Neural cell (in vitro differentiated cells): ENCODE measurements at regions not wholly inside any gene's neighbourhood (a gene's known extent, or its start where the extent isn't known, plus 50 kb on each side); places are given as distances from the start of the nearest gene placed in this dataset.
"Not testable (repeated sequence)": the region's sequence is repeated elsewhere in the genome, so short reads cannot be mapped to it uniquely, and the experiment has no call there.

Experiments used
- H2AFZ ChIP-seq: fragments of 200-600, 300-800 bp; sonication (generic), shearing (Covaris generic); 2 replicates; pipeline ENCODE4 v1.6.0; 2014; ENCODE audit warnings: low read depth, mild to moderate bottlenecking, antibody characterized with exemption, low read length, moderate library complexity
- H3F3A ChIP-seq: fragments of 200-600 bp; shearing (Covaris generic); 2 replicates; pipeline ENCODE4 v1.6.1; 2016; ENCODE audit warnings: mild to moderate bottlenecking, moderate library complexity, mixed read lengths, antibody characterized with exemption, low read length; ENCODE audit not compliant: insufficient read depth, poor library complexity, severe bottlenecking
- H3K27ac ChIP-seq: fragments of 200-600, 300-800 bp; sonication (generic), shearing (Covaris generic); 2 replicates; pipeline ENCODE4 v1.5.1; 2014; ENCODE audit warnings: mild to moderate bottlenecking, low read length, moderate library complexity
- H3K27me3 ChIP-seq: fragments of 300-800, 200-600 bp; sonication (generic), shearing (Covaris generic); 2 replicates; pipeline ENCODE4 v1.6.0; 2014; ENCODE audit warnings: mild to moderate bottlenecking, low read depth, low read length, moderate library complexity; ENCODE audit not compliant: insufficient read depth
- H3K36me3 ChIP-seq: fragments of 300-800, 200-600 bp; sonication (generic), shearing (Covaris generic); 2 replicates; pipeline ENCODE4 v1.5.1; 2014; ENCODE audit warnings: mild to moderate bottlenecking, antibody characterized with exemption, low read length, moderate library complexity; ENCODE audit not compliant: insufficient read depth
- H3K4me2 ChIP-seq: fragments of 300-800, 200-600 bp; sonication (generic), shearing (Covaris generic); 2 replicates; pipeline ENCODE4 v1.6.0; 2014; ENCODE audit warnings: mild to moderate bottlenecking, low read length
- H3K4me3 ChIP-seq: fragments of 300-800, 200-600 bp; sonication (generic), shearing (Covaris generic); 2 replicates; pipeline ENCODE4 v1.5.1; 2014; ENCODE audit warnings: mild to moderate bottlenecking, low read length, moderate library complexity
- H3K79me2 ChIP-seq: fragments of 200-600 bp; shearing (Covaris generic); replicated peaks from 2 replicates; pipeline ENCODE4 v1.6.0; 2014; ENCODE audit warnings: mild to moderate bottlenecking, low read length, moderate library complexity; ENCODE audit not compliant: insufficient read depth
- H3K9ac ChIP-seq: fragments of 300-800, 200-600 bp; sonication (generic), shearing (Covaris generic); 2 replicates; pipeline ENCODE4 v1.6.1; 2016; ENCODE audit warnings: mild to moderate bottlenecking, low read length, mixed read lengths
- H3K9me2 ChIP-seq: fragments of 200-600 bp; shearing (Covaris generic); 2 replicates; pipeline ENCODE4 v1.6.1; 2016; ENCODE audit warnings: mild to moderate bottlenecking, low read length, mixed read lengths; ENCODE audit not compliant: insufficient read depth
- H3K9me3 ChIP-seq: fragments of 200-600, 300-800 bp; sonication (generic), shearing (Covaris generic); 2 replicates; pipeline ENCODE4 v1.6.1; 2016; ENCODE audit warnings: mild to moderate bottlenecking, mixed run types, low read length, moderate library complexity, mixed read lengths
- H4K20me1 ChIP-seq: fragments of 200-600 bp; shearing (Covaris generic); 2 replicates; pipeline ENCODE4 v1.6.1; 2016; ENCODE audit warnings: mild to moderate bottlenecking, mixed run types; ENCODE audit not compliant: insufficient read depth
- CTCF ChIP-seq: fragments of 450-650 bp; IDR thresholded peaks from 2 replicates; pipeline ENCODE4 v1.5.1; 2014; ENCODE audit warnings: antibody characterized with exemption, mild to moderate bottlenecking, moderate library complexity; ENCODE audit not compliant: poor library complexity, severe bottlenecking
- EP300 ChIP-seq: fragments of 450-650 bp; conservative IDR thresholded peaks from 2 replicates; pipeline ENCODE4 v1.6.1; 2014; ENCODE audit warnings: antibody characterized with exemption, mild to moderate bottlenecking, moderate library complexity; ENCODE audit not compliant: poor library complexity, severe bottlenecking
- EZH2 ChIP-seq: fragments of 200-600, 300-800 bp; shearing (Covaris generic), sonication (generic); IDR thresholded peaks from 2 replicates; pipeline ENCODE4 v1.6.1; 2014; ENCODE audit warnings: antibody characterized with exemption, low read length, borderline replicate concordance, mild to moderate bottlenecking; ENCODE audit not compliant: insufficient read depth, poor library complexity, severe bottlenecking
- MXI1 ChIP-seq: fragments of 450-650 bp; conservative IDR thresholded peaks from 2 replicates; pipeline ENCODE4 v1.6.1; 2014; ENCODE audit warnings: antibody characterized with exemption, mild to moderate bottlenecking; ENCODE audit not compliant: poor library complexity, severe bottlenecking
- POLR2AphosphoS5 ChIP-seq: IDR thresholded peaks from 2 replicates; pipeline ENCODE4 v1.6.1; 2012
- RAD21 ChIP-seq: fragments of 450-650 bp; conservative IDR thresholded peaks from 2 replicates; pipeline ENCODE4 v1.6.1; 2014; ENCODE audit warnings: antibody characterized with exemption, mild to moderate bottlenecking, moderate library complexity
- SMC3 ChIP-seq: fragments of 450-650 bp; conservative IDR thresholded peaks from 2 replicates; pipeline ENCODE4 v1.6.1; 2014; ENCODE audit warnings: antibody characterized with exemption, mild to moderate bottlenecking, moderate library complexity; ENCODE audit not compliant: poor library complexity
- TAF1 ChIP-seq: IDR thresholded peaks from 2 replicates; pipeline ENCODE4 v1.6.1; 2012; ENCODE audit warnings: low read depth
- TF ChIP-seq, protein P1 (sequence below): IDR thresholded peaks from 2 replicates; pipeline ENCODE4 v1.6.1; 2012; ENCODE audit warnings: borderline replicate concordance

GRCh38 chr5:126009566-126009965 lies 413.6 kb upstream of the GRAMD2B start:
- H2AFZ ChIP-seq: no peak overlapping the region
- no peak overlapping the region for H3K27ac ChIP-seq

DNA sequence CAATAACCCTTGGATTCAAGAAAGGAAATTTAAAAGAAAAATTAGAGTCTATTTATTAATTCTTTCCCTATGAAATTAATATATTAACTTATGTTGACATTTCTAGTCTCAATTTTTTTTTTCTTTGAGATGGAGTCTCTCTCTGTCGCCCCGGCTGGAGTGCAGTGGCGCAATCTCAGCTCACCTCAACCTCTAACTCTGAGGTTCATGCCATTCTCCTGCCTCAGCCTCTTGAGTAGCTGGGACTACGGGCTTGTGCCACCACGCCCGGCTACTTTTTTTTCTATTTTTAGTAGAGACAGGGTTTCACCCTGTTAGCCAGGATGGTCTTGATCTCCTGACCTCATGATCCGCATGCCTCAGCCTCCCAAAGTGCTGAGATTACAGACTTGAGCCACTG lies 411.7 kb upstream of the GRAMD2B start:
- not testable (repeated sequence) for H3F3A ChIP-seq, H3K27ac ChIP-seq, H3K27me3 ChIP-seq, H3K9ac ChIP-seq, H3K9me2 ChIP-seq, H3K4me2 ChIP-seq, H3K9me3 ChIP-seq, H3K36me3 ChIP-seq, H4K20me1 ChIP-seq, H2AFZ ChIP-seq, H3K79me2 ChIP-seq, H3K4me3 ChIP-seq

More at GRCh38 chr5:126009566-126009965, 413.6 kb upstream of the GRAMD2B start:
- H4K20me1 ChIP-seq: no peaks in the 10 kb centered on the region
- no peak overlapping the region for H3K9ac ChIP-seq
- H3F3A ChIP-seq: peaks cover 2% of the 10 kb centered on the region
- H3K27me3 ChIP-seq: no peaks in the 10 kb centered on the region
- H3K9me2 ChIP-seq: no peaks in the 10 kb centered on the region
- H3K4me3 ChIP-seq: no peak overlapping the region
- no peaks in the 10 kb centered on the region for H3K79me2 ChIP-seq
- no peak for TF ChIP-seq EP300
- TF ChIP-seq SMC3: no peak
- no peak for TF ChIP-seq EZH2
- TF ChIP-seq CTCF: no peak
- TF ChIP-seq RAD21: no peak
- TF ChIP-seq POLR2AphosphoS5: no peak
- TF ChIP-seq MXI1: no peak
- TF ChIP-seq TAF1: no peak
- TF ChIP-seq, protein P1, sequence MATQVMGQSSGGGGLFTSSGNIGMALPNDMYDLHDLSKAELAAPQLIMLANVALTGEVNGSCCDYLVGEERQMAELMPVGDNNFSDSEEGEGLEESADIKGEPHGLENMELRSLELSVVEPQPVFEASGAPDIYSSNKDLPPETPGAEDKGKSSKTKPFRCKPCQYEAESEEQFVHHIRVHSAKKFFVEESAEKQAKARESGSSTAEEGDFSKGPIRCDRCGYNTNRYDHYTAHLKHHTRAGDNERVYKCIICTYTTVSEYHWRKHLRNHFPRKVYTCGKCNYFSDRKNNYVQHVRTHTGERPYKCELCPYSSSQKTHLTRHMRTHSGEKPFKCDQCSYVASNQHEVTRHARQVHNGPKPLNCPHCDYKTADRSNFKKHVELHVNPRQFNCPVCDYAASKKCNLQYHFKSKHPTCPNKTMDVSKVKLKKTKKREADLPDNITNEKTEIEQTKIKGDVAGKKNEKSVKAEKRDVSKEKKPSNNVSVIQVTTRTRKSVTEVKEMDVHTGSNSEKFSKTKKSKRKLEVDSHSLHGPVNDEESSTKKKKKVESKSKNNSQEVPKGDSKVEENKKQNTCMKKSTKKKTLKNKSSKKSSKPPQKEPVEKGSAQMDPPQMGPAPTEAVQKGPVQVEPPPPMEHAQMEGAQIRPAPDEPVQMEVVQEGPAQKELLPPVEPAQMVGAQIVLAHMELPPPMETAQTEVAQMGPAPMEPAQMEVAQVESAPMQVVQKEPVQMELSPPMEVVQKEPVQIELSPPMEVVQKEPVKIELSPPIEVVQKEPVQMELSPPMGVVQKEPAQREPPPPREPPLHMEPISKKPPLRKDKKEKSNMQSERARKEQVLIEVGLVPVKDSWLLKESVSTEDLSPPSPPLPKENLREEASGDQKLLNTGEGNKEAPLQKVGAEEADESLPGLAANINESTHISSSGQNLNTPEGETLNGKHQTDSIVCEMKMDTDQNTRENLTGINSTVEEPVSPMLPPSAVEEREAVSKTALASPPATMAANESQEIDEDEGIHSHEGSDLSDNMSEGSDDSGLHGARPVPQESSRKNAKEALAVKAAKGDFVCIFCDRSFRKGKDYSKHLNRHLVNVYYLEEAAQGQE: no peak
- no peak overlapping the region for H3K4me2 ChIP-seq
- H3K9me3 ChIP-seq: no peaks in the 10 kb centered on the region
- no peaks in the 10 kb centered on the region for H3K36me3 ChIP-seq

DNA sequence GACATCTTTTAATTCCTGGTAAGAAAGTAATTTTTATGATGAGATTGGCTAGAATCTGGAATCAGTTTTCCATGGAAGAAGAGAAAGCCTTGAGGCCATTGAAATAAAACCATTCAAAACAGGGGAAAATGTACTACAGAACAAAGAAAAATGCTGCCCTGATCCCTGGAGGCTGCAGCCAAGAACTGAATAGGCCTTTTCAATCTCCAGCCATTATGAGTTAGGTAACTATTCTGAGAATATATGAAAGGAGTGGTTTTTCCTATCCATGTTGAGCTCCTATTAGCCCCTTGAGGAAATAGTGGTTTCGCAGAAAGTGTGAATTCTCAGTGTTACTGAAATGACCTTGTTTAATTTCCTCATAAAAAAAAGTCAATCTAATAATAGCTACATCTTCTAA lies 408.5 kb upstream of the GRAMD2B start:
- no peaks in the 10 kb centered on the region for H3K79me2 ChIP-seq
- H3K27me3 ChIP-seq: no peaks in the 10 kb centered on the region
- TF ChIP-seq SMC3 (no peak), MXI1 (no peak), EZH2 (no peak), TAF1 (no peak), RAD21 (no peak), POLR2AphosphoS5 (no peak), EP300 (no peak)
- TF ChIP-seq, protein P1: no peak
- no peaks in the 10 kb centered on the region for H3K36me3 ChIP-seq
- peaks cover 4% of the 10 kb centered on the region for H3F3A ChIP-seq
- H3K27ac ChIP-seq: peak overlapping the region; percentile 67
- no peak overlapping the region for H2AFZ ChIP-seq
- H3K9me3 ChIP-seq: no peaks in the 10 kb centered on the region
- H3K4me3 ChIP-seq: peak overlapping the region; percentile 9
- H3K9ac ChIP-seq: no peak overlapping the region
- no peaks in the 10 kb centered on the region for H3K9me2 ChIP-seq
- no peak overlapping the region for H3K4me2 ChIP-seq
- no peaks in the 10 kb centered on the region for H4K20me1 ChIP-seq
